HG03060 (cell line): ENCODE measurements at regions not wholly inside any gene's neighbourhood (a gene's known extent, or its start where the extent isn't known, plus 50 kb on each side); places are given as distances from the start of the nearest gene placed in this dataset.

Experiments used
- ATAC-seq: cut with Tn5 transposase; IDR thresholded peaks from one replicate; pipeline ENCODE4 v1.9.1; 2021; ENCODE audit warnings: low read depth, moderate number of reproducible peaks; ENCODE audit not compliant: unreplicated experiment

DNA sequence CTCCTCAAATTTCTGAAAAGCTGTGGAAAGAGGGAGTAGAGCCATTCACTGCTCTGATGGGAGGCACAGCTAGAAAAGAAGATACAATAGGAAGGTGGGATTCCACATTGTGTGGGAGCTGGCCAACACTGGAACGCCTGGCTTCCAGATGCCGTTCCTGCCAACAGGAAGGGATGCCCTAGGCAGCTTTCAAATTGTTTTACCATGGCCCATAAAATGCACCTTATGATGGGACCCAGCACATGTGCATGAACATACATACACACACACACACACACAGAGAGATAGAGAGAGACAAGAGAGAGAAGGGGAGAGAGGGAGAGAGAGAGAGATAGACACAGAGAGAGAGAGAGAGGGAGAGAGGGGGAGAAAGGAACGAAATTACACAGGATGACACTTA lies 86.1 kb upstream of the BZW1 start:
- ATAC-seq = no peak

DNA sequence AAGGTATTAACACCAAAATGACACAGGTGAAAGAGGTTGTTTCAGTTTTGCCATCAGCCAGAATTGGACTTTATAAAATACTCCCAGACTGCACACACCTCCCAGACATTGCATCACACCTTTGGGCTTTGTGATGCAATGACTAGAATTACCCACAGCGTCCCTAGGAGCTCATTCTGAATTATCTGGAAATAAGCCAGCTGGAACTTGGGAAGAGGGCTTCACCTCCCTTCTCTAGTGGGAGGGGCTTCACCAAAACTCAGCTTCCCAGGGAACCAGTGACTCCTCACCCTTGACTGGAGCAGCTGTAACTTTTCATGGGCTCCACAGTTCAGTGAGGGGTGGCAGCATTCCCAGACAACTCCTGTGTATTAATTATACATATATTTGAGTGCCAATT lies 83.1 kb upstream of the BZW1 start:
- no peak for ATAC-seq

DNA sequence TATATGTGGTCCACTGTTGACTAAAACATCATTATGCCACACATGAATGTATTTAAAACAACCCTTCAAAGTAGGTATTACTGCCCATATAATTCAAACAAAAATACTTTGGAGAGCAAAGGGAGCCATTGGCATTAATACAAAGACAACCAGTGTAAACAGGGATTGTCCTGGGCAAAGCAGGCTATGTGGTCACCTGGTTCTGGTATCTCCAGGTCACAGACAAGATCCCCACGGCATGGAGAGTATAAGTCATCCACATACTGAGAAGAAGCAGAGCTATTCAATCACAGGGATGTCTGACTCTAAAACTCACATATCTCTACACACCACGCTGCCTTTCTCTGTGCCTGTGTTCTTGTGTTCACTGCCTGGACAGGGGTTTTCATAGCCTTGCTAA lies 81.4 kb upstream of the BZW1 start:
- ATAC-seq = no peak

DNA sequence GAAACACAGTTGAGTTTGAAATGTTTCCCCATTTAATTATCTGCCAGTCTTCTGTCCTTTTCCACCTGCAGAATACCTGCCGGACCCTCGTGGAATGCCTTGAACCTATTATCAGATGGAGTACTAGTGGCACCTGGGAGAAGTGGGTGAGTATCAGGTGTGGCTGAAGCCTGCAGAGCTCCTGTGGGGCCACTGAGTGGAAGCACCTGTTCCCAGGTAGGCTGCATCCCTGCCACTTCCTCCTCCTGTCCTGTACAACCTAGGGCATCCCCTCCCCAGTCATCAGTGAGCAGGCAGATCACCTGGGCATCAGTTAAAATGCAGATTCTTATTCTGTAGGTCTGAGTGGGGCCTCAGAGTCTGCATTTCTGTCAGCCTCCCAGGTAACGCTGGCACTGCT lies 80.8 kb upstream of the BZW1 start:
- no peak for ATAC-seq

DNA sequence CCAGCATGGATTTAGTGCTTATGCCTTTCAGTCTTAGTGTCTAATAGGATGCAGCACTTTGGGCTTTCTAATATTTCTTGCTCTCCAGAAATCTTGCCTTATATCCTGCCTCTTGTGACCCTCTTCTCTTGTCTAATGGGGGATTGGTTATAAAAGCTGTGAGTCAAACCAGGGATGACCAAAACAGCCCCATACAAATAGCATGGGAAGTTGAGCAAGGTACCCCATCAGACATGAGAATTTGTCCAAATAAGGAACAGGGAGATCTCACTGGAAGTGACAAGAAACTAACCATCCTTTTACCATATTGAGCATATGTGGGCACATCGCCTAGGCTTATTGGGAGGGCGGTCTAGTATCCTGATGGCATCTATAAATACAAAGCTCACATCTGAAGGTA lies 78.8 kb upstream of the BZW1 start:
- no peak for ATAC-seq

DNA sequence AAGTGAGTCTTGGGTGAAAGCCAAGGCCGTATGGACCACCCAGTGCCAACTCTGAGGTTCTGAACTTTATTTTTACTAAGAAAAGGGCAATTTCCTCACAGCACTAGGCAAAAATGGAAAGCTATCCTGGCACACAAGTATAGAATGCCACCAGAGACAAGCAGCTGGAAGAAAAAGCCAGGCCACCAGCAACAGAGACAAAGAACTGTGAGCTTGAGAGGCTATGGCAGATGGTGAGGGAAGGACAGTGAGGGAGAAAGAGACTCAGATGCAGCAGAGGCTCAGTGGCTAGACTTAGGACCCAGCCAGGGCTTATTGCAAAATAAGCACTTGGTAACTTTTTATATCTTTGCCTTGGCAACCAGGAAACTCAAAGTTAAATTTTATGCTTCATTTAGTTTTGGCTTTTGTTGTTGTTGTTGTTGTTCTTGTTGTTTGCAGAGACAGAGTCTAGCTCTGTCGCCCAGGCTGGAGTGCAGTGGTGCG lies 78.0 kb upstream of the BZW1 start:
- no peak for ATAC-seq

DNA sequence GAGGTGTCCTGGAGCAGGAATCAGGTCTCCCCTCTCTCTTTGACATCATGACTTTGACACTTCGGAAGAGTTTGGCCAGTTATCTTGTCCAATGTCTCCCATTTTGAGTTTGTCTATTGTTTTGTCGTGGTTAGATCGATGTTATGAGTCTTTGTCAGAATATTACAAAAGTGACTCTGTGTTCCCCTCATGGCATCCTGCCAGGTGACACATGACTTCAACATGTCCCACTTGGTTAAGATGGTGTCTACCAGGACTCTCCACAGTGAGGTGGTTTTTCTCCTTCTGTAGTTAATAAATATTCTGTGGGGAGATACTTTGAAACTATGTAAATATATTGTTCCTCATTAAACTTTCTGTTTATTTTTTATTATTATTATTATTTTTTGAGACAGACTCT lies 76.6 kb upstream of the BZW1 start:
- ATAC-seq = no peak

DNA sequence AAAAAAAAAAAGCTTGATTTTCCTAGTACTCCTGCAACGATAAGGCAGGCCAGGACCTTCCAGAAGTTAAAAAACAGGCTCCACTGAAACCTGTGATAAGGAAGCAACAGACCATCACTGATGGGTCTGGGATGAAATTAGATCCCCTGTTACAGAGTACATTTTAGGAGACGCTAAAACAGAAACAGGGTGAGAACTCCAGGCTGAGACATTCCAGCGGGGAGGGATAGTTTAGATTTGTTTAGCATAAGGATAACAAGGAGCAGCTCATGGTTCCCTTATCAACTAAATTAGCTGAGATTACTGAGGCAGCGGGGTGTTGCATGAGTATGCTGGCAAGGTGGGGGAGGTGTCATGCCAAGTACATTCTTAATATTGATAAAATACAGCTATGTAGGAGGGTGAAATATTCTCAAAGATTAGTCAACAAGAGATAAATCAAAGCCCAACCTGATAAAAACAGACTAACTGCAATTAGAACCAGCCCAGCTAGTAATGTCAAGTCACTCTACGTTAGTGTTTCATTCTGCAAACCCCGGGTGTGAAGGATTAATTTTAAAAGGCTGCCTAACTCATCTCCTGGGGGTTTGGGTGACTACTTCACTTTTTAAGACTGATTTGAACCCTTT lies 75.0 kb upstream of the BZW1 start:
- no peak for ATAC-seq

DNA sequence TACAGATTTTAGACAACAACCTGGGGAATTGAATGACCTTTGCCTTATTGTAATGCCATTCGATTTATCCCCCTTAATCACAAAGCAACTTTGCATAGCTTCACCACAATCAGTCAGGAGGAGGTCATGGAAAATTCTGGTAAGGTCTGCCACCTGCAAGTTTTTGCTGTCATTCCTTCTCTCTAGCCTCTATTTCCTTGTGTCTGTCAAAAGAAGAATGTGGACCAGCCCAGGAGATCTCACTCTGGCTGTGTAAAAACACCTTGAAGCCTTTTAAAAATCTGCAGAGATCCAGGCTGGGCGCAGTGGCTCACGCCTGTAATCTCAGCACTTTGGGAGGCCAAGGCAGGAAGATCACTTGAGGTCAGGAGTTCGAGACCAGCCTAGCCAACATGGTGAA lies 74.1 kb upstream of the BZW1 start:
- ATAC-seq = no peak

DNA sequence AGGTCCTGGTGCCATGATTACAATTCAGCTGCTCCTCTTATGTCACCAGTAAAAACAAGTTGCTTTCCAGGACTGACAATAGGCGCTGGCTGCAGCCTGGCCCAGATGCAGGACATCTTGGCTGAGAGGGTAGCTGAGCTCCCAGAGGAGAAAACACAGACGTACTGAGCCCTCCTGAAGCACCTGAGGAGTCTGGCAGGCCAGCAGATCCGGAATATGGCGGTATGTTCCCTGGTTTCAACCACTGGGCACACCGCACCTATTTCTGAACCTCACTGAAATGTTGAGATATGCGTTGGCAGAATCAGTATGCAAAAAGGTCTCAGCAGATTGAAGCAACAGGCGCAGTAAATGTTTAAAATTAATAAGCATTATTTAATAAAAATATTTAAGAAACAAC lies 73.1 kb upstream of the BZW1 start:
- ATAC-seq = no peak

DNA sequence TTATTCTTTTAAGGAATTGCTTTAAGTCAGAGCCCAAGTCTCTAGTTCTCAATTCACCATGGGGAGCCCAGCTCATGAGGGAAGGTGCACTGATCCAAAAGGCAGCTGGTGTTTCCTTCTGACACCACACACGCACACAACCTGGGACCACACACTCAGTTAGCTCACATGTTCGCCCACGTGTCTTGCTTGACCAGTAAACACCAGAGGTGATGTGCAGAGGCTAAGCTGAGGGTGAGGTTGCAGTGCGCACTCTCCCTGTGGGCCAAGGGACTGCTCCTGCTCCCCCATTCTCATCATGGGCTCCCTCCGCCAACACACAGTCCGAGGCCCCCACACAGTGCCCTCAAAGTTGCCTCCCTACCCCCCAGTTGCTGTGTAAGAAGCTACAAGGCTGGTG lies 70.8 kb upstream of the BZW1 start:
- ATAC-seq = no peak

DNA sequence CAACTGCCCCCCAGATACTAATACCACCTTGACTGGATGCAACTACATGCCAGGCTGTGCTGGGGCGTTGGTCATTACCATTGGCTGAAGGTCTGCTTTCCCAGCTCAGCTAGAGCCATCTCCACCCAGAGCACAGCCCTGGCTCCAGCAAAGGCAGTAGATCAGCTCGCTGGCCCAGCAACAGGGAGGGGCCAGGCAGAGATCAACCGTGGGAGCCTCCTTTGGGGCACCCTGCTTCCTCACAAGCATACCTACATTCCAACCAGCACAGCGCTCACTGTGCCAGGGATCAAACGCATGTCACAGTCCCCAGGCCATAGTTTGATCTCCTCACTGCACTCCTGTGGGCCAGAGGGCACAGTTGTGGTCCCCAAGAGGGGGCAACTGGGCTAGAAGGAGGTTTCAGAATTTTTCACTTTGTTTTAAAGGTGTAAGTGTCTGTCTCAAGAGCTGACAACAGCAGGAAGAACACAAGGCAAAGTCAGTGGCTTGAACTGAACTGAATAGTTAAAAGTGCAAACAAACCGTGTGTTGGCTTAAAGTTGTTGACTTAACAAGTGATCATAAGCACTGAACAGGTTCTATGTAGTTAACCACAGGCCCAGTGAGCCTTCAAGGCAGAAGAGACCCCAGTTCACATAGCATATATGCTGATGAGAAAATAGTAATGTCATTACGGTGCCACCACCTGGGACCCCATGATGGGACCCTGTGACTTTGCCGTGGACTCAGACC lies 70.1 kb upstream of the BZW1 start:
- no peak for ATAC-seq

DNA sequence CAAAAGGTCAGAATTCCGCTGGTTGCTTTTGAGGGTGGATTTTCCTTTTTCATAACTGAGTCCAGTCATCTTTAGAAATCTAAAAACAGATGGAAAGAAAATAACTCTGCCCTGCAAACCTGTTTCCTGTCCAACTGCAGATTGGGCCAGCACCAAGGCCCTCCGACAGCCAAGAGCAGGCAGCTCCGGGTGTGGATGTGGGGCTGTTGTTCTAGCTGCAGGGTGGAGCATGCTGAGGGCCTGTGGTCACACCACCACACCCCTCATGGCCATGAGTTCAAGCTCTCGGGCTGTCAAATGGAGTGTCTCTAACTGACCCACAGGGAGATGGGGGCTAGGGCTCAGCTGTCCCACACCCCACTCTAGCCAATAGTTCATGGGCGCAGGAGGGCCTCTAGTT lies 69.3 kb upstream of the BZW1 start:
- ATAC-seq = no peak

DNA sequence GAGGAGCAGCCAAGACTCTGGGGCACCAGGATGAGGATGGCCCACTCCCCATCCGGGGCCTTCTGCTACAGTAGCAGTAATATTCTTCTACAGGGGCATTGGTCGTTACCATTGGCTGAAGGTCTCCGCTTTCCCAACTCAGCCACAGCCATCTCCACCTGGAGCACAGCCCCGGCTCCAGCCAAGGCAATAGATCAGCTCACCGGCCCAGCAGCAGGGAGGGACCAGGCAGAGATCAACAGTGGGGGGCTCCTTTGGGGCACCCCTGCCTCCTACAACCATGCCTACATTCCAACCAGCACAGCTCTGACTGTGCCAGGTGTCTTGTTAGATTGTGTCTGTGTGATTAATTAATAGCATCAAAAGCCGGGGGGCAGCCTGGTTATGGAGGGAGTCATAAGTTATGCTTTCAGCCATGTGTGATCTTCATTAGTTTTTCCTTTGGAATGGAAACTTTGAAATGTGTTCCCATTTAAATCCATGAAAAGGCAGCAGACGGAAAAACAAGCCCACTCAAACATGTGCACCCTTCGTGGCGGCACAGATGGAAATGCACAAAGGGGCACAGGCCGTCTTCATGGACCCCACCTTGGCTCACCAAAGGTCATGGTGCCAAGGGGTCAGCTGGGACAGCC lies 68.6 kb upstream of the BZW1 start:
- no peak for ATAC-seq

DNA sequence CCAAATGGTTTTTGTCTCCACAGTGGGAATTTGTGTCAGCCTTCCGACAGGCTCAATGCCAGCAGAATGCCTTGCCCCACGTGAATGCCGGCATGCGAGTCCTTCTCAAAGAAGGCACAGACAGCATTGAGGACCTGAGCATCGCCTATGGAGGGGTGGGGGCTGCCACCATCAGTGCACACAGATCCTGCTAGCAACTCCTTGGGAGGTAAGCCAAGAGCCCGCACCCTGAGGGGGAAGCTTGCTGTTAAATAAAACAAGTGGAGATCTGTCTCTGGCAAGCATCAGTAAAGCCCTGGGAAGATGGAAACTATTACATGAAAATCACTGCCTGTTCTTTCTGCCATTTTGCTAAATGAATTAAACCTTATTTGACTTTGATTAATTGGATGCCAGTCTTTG lies 67.5 kb upstream of the BZW1 start:
- no peak for ATAC-seq

DNA sequence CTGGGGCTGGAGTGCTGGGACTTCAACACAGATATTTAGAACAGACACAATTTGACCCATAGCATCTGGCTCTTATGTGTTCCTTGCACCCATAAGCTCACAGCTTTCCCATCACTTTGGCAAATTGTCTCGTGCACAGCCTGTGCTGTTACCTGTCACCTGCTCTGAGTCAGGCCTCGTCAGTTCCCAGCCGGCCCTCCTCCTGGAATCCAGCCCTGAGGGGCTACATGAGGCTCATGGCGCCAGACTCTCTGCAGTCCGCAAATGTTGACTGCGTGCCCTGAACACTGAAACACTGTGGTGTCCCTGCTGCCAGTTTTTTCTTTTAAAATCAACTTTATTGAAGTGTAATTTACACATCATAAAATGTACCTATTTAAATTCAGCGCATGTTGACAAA lies 65.4 kb upstream of the BZW1 start:
- ATAC-seq = no peak

DNA sequence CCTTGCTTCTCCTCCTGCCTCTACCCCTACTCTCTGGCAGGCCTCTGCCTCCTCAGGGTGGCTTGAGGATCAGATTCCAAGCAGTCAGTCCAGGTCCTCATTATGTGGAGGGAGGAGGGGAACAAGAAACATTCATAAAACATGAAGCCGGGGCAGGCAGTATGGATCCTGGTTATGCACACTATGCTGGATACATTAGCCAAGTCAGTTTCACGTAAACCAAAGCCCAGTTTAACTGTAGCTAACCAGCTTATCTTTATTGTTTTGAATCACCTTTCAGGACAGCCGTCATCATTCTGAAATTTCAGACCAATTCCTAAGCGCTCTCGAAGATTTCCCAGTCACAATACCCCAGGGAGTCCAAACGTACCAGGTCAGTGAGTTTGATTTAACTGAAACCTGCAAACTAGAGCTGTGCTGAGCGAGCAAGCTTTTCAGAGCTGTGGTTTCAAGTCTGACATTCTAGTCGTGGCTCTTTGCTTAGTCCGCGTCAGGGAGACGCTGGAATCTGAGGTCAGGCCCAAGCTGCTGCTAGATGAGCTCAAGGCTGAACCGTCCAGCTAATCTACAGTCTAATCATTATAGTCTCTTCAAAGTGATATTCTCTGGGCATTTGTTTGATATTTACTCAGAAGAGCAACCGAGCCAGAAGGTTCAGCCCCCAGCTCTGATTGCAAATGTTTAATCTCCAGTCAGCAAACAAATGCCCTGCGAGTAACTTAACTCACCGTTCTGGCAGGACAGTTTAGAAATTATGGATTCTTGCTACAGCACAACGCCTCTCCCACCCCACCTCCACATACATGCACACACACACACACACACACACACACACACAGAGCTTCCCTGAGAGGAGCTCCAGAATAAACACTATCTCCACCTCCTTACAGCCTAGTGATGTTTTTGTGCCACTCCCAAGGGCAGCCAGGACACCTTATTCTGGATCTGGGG lies 63.8 kb upstream of the BZW1 start:
- ATAC-seq = no peak

DNA sequence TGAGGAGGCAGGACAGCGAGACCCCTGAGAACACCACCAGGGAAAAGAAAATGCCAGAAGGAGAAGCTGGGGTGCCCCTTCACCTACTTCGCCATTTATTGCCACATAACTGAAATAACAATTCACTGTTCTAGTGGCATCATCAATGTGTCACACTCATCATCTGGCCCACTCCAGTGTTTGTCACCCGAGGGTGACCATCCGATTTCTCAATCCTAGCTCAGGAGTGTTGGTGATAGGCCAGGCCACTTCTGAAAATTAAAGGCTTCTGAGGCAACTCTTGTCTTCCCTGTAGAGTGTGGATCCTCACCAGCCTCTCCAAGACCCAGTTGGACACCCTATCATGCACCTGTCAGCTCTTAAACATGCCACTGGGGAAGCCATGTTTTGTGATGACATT lies 62.9 kb upstream of the BZW1 start:
- no peak for ATAC-seq

DNA sequence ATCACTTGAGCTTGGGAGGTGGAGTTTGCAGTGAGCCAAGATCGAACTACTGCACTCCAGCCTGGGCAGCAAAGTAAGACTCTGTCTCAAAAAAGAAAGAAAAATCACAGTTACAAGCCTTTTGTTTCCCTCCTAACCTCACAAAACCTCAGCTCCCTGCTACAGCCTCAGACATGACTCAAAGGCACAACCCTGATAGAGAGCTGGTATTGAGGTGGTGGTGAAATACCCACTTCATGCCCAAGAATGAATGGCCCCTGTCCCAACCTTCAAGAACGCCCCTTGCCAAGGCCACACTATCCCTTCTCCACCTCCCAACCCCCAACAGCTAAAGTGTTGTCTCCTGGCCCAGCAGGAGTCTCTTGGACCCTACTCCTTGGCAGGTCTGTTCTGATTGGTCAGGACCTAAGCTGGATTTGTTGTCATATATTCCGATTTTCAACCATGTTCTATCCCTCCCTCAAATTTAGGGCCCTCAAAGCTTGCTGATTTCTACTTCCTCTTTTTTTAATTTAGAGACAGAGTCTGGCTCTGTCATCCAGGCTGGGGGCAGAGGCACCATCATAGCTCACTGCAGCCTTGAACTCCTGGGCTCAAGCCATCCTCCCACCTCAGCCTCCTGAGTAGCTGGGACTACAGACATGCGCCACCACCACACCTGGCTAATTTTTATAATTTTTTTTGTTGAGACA lies 61.9 kb upstream of the BZW1 start:
- ATAC-seq = no peak

DNA sequence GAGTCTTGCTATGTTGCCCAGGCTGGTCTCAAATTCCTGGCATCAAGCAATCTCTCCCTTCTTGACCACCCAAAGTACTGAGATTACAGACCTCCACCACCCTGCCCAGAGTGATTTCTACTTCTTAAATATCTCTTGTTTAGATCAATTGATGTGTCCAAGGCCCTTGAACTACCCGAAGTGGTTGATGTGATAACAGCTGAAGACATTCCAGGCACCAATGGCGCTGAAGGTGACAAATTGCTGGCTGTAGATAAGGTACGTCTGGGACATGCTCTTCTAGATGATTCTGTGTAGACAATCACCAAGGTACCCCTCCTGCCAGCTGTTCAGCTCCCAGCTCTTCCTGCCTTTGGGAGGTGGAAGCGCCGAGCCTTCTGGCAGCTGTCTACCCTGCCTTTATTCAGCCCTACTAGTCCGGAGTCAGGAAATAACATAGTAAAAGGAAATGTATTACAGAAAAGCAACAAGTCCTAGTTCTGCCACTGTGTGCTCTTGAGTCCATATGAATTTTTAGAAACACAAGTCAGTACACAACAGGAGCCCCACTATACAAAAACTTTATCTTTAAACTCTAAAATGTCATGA lies 61.3 kb upstream of the BZW1 start:
- no peak for ATAC-seq
